GM12878 (cell line): ENCODE measurements at regions not wholly inside any gene's neighbourhood (a gene's known extent, or its start where the extent isn't known, plus 50 kb on each side); places are given as distances from the start of the nearest gene placed in this dataset.

Experiments
- ATAC-seq: fragments of 200-7000 bp; cut with Tn5 transposase; 3 replicates; pipeline ENCODE4 v1.9.1; 2020; ENCODE audit warnings: mild to moderate bottlenecking, moderate library complexity
- BruUV-seq: library from RNA; stranded (reverse); fragments of 400-500 nt; replicated peaks from 2 replicates; lab custom pipeline; 2021; lab: Mats Ljungman, UMichigan
- CTCF ChIA-PET: fragments of 300-600 bp; sonication (Branson Sonifier 250); formaldehyde crosslinking; extraction: SDS; loops from one replicate; lab custom pipeline; 2021; ENCODE audit warnings: inconsistent platforms; lab: Yijun Ruan, JAX
- POLR2A ChIA-PET: fragments of 350-600 bp; formaldehyde crosslinking; extraction: SDS; loops from one replicate; lab custom pipeline; 2021; ENCODE audit warnings: inconsistent platforms; lab: Charles Lee
- RAD21 ChIA-PET: fragments of 300-600 bp; sonication (Branson Sonifier 250); formaldehyde crosslinking; loops from one replicate; lab custom pipeline; 2023; ENCODE audit warnings: antibody characterized with exemption; ENCODE audit not compliant: unreplicated experiment; lab: Charles Lee
- SMC1A ChIA-PET: fragments of 300-600 bp; sonication (Branson Sonifier 250); formaldehyde crosslinking; loops from one replicate; lab custom pipeline; 2023; ENCODE audit not compliant: unreplicated experiment, uncharacterized antibody; lab: Charles Lee
- DNase-seq: peaks from one replicate; pipeline ENCODE4 v3.0.0-alpha.2; 2011; ENCODE audit warnings: low read depth, low spot score
- FAIRE-seq: peaks from 3 replicates; lab custom pipeline; 2011; peaks lifted over from hg19 to GRCh38; lab: Jason Lieb, UNC
- H2AFZ ChIP-seq: 2 replicates; pipeline ENCODE4 v1.6.0; 2011; ENCODE audit warnings: low read depth, low read length, control low read depth; ENCODE audit not compliant: control insufficient read depth
- H3K27ac ChIP-seq: 2 replicates; pipeline ENCODE4 v1.5.1; 2011; ENCODE audit warnings: control low read depth; ENCODE audit not compliant: control insufficient read depth, insufficient read depth
- H3K27me3 ChIP-seq, 2 experiments: replicated peaks in 1 of 2; 2 replicates each; pipeline versions ENCODE4 v1.6.0 to v1.6.1; 2011; ENCODE audit warnings: low read length in 1 of 2; ENCODE audit not compliant: control insufficient read depth in 2 of 2, insufficient read depth in 2 of 2
- H3K36me3 ChIP-seq, 2 experiments: 2 replicates each; pipeline ENCODE4 v1.5.1; 2011; ENCODE audit warnings: low read length in 1 of 2; ENCODE audit not compliant: control insufficient read depth in 2 of 2, insufficient read depth in 2 of 2
- H3K4me1 ChIP-seq: 2 replicates; pipeline ENCODE4 v1.6.1; 2011; ENCODE audit warnings: mild to moderate bottlenecking, low read length, moderate library complexity, mixed read lengths; ENCODE audit not compliant: control insufficient read depth, insufficient read depth
- H3K4me2 ChIP-seq: 2 replicates; pipeline ENCODE4 v1.6.0; 2011; ENCODE audit warnings: control low read depth; ENCODE audit not compliant: control insufficient read depth, insufficient read depth
- H3K4me3 ChIP-seq: fragments of 200-600 bp; sonication (generic); 2 replicates; pipeline ENCODE4 v1.5.1; 2016
- H3K79me2 ChIP-seq: 2 replicates; pipeline ENCODE4 v1.6.0; 2011; ENCODE audit warnings: low read length; ENCODE audit not compliant: control insufficient read depth, insufficient read depth
- H3K9ac ChIP-seq: 2 replicates; pipeline ENCODE4 v1.8.0; 2011; ENCODE audit warnings: low read length, control low read depth, mixed read lengths; ENCODE audit not compliant: control insufficient read depth, insufficient read depth
- H3K9me3 ChIP-seq: replicated peaks from 3 replicates; pipeline ENCODE4 v1.5.1; 2011; ENCODE audit warnings: mild to moderate bottlenecking, low read length; ENCODE audit not compliant: control insufficient read depth, insufficient read depth
- H4K20me1 ChIP-seq: 2 replicates; pipeline ENCODE4 v1.6.0; 2011; ENCODE audit not compliant: control insufficient read depth, insufficient read depth
- BHLHE40 ChIP-seq, 2 experiments: fragments of 450-650 bp in 1 of 2; IDR thresholded peaks; 2 replicates each; pipeline ENCODE4 v1.6.1; 2011 to 2017; ENCODE audit warnings: low read depth in 2 of 2, borderline replicate concordance in 1 of 2, improper control_type of control experiment in 1 of 2, low read length in 1 of 2, mild to moderate bottlenecking in 1 of 2
- DPF2 ChIP-seq: fragments of 450-650 bp; IDR thresholded peaks from 2 replicates; pipeline ENCODE4 v1.6.1; 2017; ENCODE audit warnings: mild to moderate bottlenecking
- EGR1 ChIP-seq, 2 experiments: IDR thresholded peaks; 1 replicate in 1 of 2; 2 replicates in 1 of 2; pipeline ENCODE4 v1.6.1; 2011 to 2012; ENCODE audit warnings: low read depth in 2 of 2, low read length in 2 of 2, borderline replicate concordance in 1 of 2, mild to moderate bottlenecking in 1 of 2, moderate library complexity in 1 of 2
- MTA2 ChIP-seq: fragments of 450-650 bp; IDR thresholded peaks from 2 replicates; pipeline ENCODE4 v1.6.1; 2016; ENCODE audit warnings: low read depth, mild to moderate bottlenecking, moderate library complexity
- NFIC ChIP-seq: IDR thresholded peaks from 2 replicates; pipeline ENCODE4 v1.6.1; 2012; ENCODE audit warnings: low read depth, mild to moderate bottlenecking, inconsistent platforms, low read length, moderate library complexity
- PAX8 ChIP-seq: fragments of 450-650 bp; IDR thresholded peaks from 2 replicates; pipeline ENCODE4 v1.6.1; 2017; ENCODE audit warnings: mild to moderate bottlenecking, moderate library complexity
- SIX5 ChIP-seq: IDR thresholded peaks from 2 replicates; pipeline ENCODE4 v1.6.1; 2011; ENCODE audit warnings: mild to moderate bottlenecking, low read depth, low read length, moderate library complexity; ENCODE audit not compliant: severe bottlenecking
- SMC3 ChIP-seq: IDR thresholded peaks from 2 replicates; pipeline ENCODE4 v1.6.1; 2011; ENCODE audit warnings: low read length, improper control_type of control experiment, borderline replicate concordance
- TAF1 ChIP-seq: IDR thresholded peaks from 2 replicates; pipeline ENCODE4 v1.6.1; 2011; ENCODE audit warnings: mild to moderate bottlenecking, low read depth, low read length, borderline replicate concordance
- ZNF207 ChIP-seq: fragments of 450-650 bp; IDR thresholded peaks from 2 replicates; pipeline ENCODE4 v1.6.1; 2014; ENCODE audit warnings: antibody characterized with exemption, mild to moderate bottlenecking, borderline replicate concordance
- WGBS: methylation state at CpG from one replicate; pipeline ENCODE4 v1.1.6; 2016; ENCODE audit warnings: low lambda C conversion rate; ENCODE audit not compliant: insufficient replicate concordance, insufficient coverage; ENCODE audit errors: missing lambda C conversion rate; 5-methylcytosine and 5-hydroxymethylcytosine counted together
- in situ Hi-C: fragments of 300-500 bp; cut with MboI; formaldehyde crosslinking; loops from 9 replicates; pipeline ENCODE4 v1.14.3; 2018; ENCODE audit warnings: mixed read lengths
- intact Hi-C: fragments of 100-400 bp; cut with micrococcal nuclease; formaldehyde crosslinking; loops from one replicate; pipeline ENCODE4 v1.14.2; 2022; ENCODE audit not compliant: unreplicated experiment
- TF ChIP-seq, protein P1 (sequence below): fragments of 450-650 bp; conservative IDR thresholded peaks from 2 replicates; pipeline ENCODE4 v1.6.1; 2017; ENCODE audit warnings: mild to moderate bottlenecking, moderate library complexity
- TF ChIP-seq, protein P2 (sequence below): fragments of 450-650 bp; IDR thresholded peaks from 2 replicates; pipeline ENCODE4 v1.6.1; 2017; ENCODE audit warnings: borderline replicate concordance
- TF ChIP-seq, protein P3 (sequence below): fragments of 450-650 bp; IDR thresholded peaks from 2 replicates; pipeline ENCODE4 v1.6.1; 2017; ENCODE audit warnings: low read depth, mild to moderate bottlenecking, moderate library complexity
- TF ChIP-seq, protein P4 (sequence below): fragments of 450-650 bp; IDR thresholded peaks from 2 replicates; pipeline ENCODE4 v1.6.1; 2017; ENCODE audit warnings: mild to moderate bottlenecking, low read depth, inconsistent platforms; ENCODE audit not compliant: poor library complexity, severe bottlenecking

DNA sequence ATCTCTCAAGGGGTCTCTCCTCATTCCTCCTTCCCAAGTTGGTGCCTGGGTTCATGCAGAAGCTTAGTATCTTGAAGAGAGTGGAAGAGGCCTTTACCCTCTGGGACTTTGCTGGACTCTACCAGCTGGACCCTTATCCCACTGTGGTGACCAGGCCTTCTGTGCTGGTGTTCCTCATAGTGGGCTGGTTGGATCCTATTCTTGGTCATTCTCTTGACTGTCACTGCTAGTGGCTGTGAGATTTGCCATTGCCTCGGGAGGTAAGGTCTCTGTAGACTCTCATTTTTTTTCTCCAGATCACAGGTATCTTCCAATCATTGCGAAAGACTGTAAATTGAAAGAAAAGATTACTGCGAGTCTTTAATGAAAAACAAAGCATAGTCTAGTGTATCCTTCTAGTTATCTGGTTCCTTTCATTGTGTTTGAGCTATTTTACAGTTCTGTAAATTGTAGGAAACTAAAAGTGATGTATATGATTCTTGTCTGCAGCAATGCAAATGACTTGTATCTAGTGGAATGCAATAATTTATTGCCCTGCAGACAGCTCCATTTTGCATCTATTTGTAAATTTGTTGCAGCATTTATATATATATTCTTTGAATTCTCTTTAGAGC, 217.9 kb downstream of the AEBP2 start:
- H3K27ac ChIP-seq: no peak overlapping the region
- H3K4me3 ChIP-seq: no peak overlapping the region
- CTCF ChIA-PET: interaction anchor here (1.4 kb wide), 1 partner anchor 10 kb away, joined by 3 read pairs; no protein-coding TSS in a partner anchor
- H3K4me2 ChIP-seq: no peak overlapping the region
- no peaks in the 10 kb centered on the region for H3K36me3 ChIP-seq
- no peak for FAIRE-seq
- DNase-seq: no peak
- H3K79me2 ChIP-seq: no peaks in the 10 kb centered on the region
- no peaks in the 10 kb centered on the region for H3K9me3 ChIP-seq
- no peak overlapping the region for H2AFZ ChIP-seq
- H3K9ac ChIP-seq: no peak overlapping the region
- TF ChIP-seq, protein P1, sequence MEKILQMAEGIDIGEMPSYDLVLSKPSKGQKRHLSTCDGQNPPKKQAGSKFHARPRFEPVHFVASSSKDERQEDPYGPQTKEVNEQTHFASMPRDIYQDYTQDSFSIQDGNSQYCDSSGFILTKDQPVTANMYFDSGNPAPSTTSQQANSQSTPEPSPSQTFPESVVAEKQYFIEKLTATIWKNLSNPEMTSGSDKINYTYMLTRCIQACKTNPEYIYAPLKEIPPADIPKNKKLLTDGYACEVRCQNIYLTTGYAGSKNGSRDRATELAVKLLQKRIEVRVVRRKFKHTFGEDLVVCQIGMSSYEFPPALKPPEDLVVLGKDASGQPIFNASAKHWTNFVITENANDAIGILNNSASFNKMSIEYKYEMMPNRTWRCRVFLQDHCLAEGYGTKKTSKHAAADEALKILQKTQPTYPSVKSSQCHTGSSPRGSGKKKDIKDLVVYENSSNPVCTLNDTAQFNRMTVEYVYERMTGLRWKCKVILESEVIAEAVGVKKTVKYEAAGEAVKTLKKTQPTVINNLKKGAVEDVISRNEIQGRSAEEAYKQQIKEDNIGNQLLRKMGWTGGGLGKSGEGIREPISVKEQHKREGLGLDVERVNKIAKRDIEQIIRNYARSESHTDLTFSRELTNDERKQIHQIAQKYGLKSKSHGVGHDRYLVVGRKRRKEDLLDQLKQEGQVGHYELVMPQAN: no peak
- TF ChIP-seq SIX5 (no peak), SMC3 (no peak), EGR1 (IDR thresholded peaks at IDR 0.05; ENCODE audit: borderline replicate concordance in 1 of 2, low read depth in 2 of 2, low read length in 2 of 2) (no peak), MTA2 (no peak), NFIC (no peak), DPF2 (no peak), ZNF207 (no peak), PAX8 (no peak), TAF1 (no peak), BHLHE40 (IDR thresholded peaks at IDR 0.05; ENCODE audit: borderline replicate concordance in 1 of 2, low read depth in 2 of 2, low read length in 1 of 2) (no peak)
- TF ChIP-seq, protein P2, sequence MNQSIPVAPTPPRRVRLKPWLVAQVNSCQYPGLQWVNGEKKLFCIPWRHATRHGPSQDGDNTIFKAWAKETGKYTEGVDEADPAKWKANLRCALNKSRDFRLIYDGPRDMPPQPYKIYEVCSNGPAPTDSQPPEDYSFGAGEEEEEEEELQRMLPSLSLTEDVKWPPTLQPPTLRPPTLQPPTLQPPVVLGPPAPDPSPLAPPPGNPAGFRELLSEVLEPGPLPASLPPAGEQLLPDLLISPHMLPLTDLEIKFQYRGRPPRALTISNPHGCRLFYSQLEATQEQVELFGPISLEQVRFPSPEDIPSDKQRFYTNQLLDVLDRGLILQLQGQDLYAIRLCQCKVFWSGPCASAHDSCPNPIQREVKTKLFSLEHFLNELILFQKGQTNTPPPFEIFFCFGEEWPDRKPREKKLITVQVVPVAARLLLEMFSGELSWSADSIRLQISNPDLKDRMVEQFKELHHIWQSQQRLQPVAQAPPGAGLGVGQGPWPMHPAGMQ: no peak
- TF ChIP-seq, protein P3, sequence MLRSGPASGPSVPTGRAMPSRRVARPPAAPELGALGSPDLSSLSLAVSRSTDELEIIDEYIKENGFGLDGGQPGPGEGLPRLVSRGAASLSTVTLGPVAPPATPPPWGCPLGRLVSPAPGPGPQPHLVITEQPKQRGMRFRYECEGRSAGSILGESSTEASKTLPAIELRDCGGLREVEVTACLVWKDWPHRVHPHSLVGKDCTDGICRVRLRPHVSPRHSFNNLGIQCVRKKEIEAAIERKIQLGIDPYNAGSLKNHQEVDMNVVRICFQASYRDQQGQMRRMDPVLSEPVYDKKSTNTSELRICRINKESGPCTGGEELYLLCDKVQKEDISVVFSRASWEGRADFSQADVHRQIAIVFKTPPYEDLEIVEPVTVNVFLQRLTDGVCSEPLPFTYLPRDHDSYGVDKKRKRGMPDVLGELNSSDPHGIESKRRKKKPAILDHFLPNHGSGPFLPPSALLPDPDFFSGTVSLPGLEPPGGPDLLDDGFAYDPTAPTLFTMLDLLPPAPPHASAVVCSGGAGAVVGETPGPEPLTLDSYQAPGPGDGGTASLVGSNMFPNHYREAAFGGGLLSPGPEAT: no peak
- TF ChIP-seq, protein P4, sequence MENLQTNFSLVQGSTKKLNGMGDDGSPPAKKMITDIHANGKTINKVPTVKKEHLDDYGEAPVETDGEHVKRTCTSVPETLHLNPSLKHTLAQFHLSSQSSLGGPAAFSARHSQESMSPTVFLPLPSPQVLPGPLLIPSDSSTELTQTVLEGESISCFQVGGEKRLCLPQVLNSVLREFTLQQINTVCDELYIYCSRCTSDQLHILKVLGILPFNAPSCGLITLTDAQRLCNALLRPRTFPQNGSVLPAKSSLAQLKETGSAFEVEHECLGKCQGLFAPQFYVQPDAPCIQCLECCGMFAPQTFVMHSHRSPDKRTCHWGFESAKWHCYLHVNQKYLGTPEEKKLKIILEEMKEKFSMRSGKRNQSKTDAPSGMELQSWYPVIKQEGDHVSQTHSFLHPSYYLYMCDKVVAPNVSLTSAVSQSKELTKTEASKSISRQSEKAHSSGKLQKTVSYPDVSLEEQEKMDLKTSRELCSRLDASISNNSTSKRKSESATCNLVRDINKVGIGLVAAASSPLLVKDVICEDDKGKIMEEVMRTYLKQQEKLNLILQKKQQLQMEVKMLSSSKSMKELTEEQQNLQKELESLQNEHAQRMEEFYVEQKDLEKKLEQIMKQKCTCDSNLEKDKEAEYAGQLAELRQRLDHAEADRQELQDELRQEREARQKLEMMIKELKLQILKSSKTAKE: no peak
- TF ChIP-seq, all 136 proteins: peak for 0
- no peaks in the 10 kb centered on the region for H3K27me3 ChIP-seq
- no TSS peak for BruUV-seq
- in situ Hi-C loops (no loop called here), intact Hi-C loops (no loop called here)
- ChIA-PET SMC1A (interaction anchor here (1.2 kb wide), 1 partner anchor 10 kb away, joined by 3 read pairs; no protein-coding TSS in a partner anchor), POLR2A (no interaction called here), RAD21 (no interaction called here)
- H4K20me1 ChIP-seq: no peaks in the 10 kb centered on the region
- WGBS: 33% methylated on average over 3 of the region's 3 CpGs
- no peaks in the 10 kb centered on the region for H3K4me1 ChIP-seq
- no peak for ATAC-seq
